SK-MEL-5 (cell line): ENCODE measurements at regions not wholly inside any gene's neighbourhood (a gene's known extent, or its start where the extent isn't known, plus 50 kb on each side); places are given as distances from the start of the nearest gene placed in this dataset.

ENCODE experiments used
- DNase-seq: peaks from one replicate; pipeline ENCODE4 v3.0.0-alpha.2; 2016; ENCODE audit warnings: low read depth, low spot score
- in situ Hi-C: cut with HindIII; loops from 2 replicates; pipeline ENCODE4 v1.10.0; 2016; ENCODE audit warnings: low sequenced_read_pairs, high pct_unique_total_duplicates, low pct_unique_long_range_greater_than_20kb

- in situ Hi-C loops: no loop called here
Observed at GRCh38 chr3:102057781-102058421, 208.6 kb downstream of the NFKBIZ start.

GRCh38 chr3:102059145-102059943 is 210.0 kb downstream of the NFKBIZ start:
- no peak for DNase-seq
- in situ Hi-C loops: no loop called here

More at GRCh38 chr3:102057781-102058421, 208.6 kb downstream of the NFKBIZ start:
- DNase-seq: no peak

DNA sequence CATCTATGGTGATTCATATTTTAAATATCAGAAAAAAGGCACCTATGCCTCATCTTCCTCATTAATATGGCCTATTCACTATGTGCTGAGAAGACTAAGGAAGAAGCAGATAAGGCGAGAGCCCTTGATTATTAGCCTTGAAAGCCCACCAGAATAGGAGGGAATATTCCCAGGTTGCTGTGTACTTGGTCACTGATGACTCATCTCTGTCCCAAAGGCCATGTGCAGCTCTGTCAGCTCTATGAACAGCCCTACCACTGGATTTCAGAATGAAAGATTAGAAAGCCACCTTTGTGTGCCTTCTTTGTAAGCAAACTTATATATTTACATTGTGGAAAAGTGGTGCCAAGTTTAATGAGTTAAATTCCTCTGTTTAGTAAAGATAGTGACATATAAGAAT is 211.5 kb downstream of the NFKBIZ start:
- in situ Hi-C loops: no loop called here
- peak; percentile 54 for DNase-seq

DNA sequence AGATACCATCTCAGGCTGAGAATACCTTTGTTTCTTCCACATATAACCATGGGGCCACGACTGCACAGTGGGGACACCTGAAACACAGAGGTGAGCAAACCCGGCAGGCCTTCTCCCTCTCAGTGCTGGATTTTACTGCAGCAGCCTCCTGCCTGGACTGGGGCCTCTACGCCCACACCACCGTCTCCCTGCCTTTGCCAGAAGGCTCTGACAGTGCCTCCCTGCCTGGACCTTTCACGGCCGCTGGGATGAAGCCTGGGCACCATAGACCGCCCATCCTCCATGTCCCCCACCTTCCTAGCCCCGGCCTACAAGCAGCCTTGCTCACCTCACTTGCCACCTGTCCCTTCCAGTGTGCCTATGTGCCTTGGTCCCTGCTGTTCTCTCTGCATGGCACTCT is 214.3 kb downstream of the NFKBIZ start:
- no peak for DNase-seq
- in situ Hi-C loops: no loop called here

- in situ Hi-C loops: no loop called here
- DNase-seq: no peak
Observed at GRCh38 chr3:102066470-102066869, 217.2 kb downstream of the NFKBIZ start.

DNA sequence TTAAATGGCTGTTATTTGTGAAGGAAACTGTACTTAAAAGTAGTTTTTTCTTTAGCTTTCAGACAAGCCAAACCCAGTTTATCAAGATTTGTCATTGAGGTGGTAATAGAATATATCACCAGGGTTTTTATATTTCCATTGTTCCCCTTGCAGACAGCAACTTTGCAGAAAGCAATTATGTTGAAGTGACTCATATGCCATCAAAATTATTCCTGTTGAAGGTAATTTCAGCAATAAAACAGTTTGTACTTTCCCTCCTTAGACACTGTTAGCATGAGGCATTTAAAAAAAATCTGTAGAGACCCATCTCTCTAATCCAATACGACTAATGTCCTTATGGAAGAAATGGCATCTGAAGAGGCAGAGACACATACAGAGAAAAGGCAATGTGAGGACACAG is 219.0 kb downstream of the NFKBIZ start:
- DNase-seq: no peak

GRCh38 chr3:102068736-102069135 is 219.4 kb downstream of the NFKBIZ start:
- in situ Hi-C loops: no loop called here
- DNase-seq: no peak

More for the DNA sequence above, 219.0 kb downstream of the NFKBIZ start:
- in situ Hi-C loops: no loop called here

- DNase-seq: peak; percentile 13
Observed at GRCh38 chr3:102069211-102069662, 219.9 kb downstream of the NFKBIZ start.

GRCh38 chr3:102074946-102075345 is 225.6 kb downstream of the NFKBIZ start:
- in situ Hi-C loops: no loop called here
- no peak for DNase-seq

More at GRCh38 chr3:102069211-102069662, 219.9 kb downstream of the NFKBIZ start:
- in situ Hi-C loops: no loop called here

- no peak for DNase-seq
- in situ Hi-C loops: no loop called here
Observed at GRCh38 chr3:102078401-102078800, 229.1 kb downstream of the NFKBIZ start.

- no peak for DNase-seq
- in situ Hi-C loops: no loop called here
Observed at GRCh38 chr3:102078854-102079808, 229.8 kb downstream of the NFKBIZ start.

DNA sequence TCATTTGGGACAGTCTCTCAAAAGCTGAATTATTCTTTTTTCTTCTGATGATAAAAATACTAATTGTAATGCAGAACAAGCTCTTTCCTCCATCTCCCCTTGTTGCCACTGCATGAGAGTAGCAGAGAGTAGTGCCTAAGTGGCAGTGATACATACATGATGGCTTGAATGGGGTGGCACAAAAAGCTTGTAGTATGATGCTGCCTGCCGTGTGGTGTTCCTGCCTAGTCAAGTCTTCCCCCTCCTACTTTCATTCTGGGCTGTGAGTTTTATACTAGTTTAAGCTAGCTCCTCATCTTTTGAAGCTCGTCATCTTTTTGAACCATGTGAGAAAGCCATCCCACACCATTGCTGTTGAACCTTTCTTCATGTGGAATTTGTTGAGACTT is 230.5 kb downstream of the NFKBIZ start:
- in situ Hi-C loops: no loop called here
- no peak for DNase-seq

DNA sequence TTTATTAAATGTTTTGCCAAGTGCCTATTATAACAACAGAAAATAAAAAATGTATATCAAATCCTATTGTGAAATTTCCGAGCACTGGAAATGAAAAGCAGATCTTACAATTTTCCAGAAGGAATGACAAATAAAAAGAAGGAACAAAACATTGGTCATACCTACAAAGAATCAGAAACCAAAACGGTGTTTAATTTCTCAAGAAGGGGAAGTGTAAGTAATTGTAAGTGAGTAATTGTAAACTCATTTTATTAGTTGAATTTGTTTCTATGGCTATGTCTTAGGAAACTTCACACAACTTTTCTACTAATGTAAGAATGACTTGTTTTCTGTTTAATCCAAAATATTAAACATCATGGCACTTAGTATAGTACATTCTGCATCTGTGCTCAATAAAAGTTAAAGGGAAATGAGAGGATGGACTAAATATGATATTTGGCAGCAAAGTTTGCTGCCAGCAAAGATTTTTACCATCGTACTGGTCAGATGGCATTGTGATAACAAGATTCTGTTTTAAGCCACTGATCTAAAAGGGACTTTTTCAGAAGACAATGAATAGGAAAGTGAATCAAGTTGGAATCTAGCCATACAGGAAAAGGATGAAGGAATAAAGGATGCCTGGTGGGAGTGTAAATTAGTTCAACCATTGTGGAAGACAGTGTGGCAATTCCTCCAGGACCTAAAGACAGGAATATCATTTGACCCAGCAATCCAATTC is 232.4 kb downstream of the NFKBIZ start:
- no peak for DNase-seq
- in situ Hi-C loops: no loop called here

DNA sequence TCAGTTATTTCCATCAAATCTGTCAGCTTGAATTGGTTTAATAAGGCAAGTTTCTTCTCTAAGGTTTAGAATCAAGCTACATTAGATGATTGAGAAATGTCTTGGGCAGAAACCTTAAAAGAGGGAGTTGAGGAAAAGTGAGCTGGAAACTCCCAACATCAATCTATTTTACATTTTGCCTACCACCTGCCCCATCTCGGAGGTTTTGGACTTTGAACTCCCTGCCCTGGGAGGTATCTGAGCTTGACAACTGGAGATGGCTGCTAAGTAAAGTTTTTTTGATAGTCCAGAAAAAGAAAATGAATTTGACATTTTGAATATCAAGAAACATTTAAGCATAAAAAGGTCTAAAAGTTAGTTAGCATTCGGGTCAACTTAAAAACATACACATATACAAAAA is 234.2 kb downstream of the NFKBIZ start:
- DNase-seq: no peak
- in situ Hi-C loops: no loop called here

GRCh38 chr3:102084006-102084405 is 234.7 kb downstream of the NFKBIZ start:
- no peak for DNase-seq

GRCh38 chr3:102084704-102085103 is 235.4 kb downstream of the NFKBIZ start:
- in situ Hi-C loops: no loop called here
- DNase-seq: no peak

More at GRCh38 chr3:102084006-102084405, 234.7 kb downstream of the NFKBIZ start:
- in situ Hi-C loops: no loop called here

GRCh38 chr3:102085431-102086176 is 236.3 kb downstream of the NFKBIZ start:
- DNase-seq: no peak
- in situ Hi-C loops: no loop called here
